A673 (cell line): ENCODE measurements at regions not wholly inside any gene's neighbourhood (a gene's known extent, or its start where the extent isn't known, plus 50 kb on each side); places are given as distances from the start of the nearest gene placed in this dataset.

Source experiments
- BruUV-seq: library from RNA; stranded (reverse); fragments of 400-500 nt; replicated peaks from 2 replicates; lab custom pipeline; 2021; lab: Mats Ljungman, UMichigan
- CTCF ChIA-PET: fragments of 300-600 bp; sonication (Branson Sonifier 250); formaldehyde crosslinking; loops from one replicate; lab custom pipeline; 2022; ENCODE audit warnings: antibody characterized with exemption; lab: Charles Lee
- POLR2A ChIA-PET: fragments of 300-600 bp; sonication (Branson Sonifier 250); formaldehyde crosslinking; loops from one replicate; lab custom pipeline; 2022; ENCODE audit warnings: antibody characterized with exemption; ENCODE audit not compliant: low non-redundant PET; lab: Charles Lee
- DNase-seq: peaks from one replicate; pipeline ENCODE4 v3.0.0-alpha.2; 2015; ENCODE audit warnings: low spot score
- H3K27ac ChIP-seq: fragments of 200-600 bp; sonication (generic); 2 replicates; pipeline ENCODE4 v1.5.1; 2016; ENCODE audit warnings: mixed run types, low read depth, mild to moderate bottlenecking, mixed read lengths, antibody characterized with exemption, low read length; ENCODE audit not compliant: poor library complexity, severe bottlenecking
- H3K27me3 ChIP-seq: fragments of 200-600 bp; sonication (generic); replicated peaks from 2 replicates; pipeline ENCODE4 v1.6.1; 2017; ENCODE audit warnings: mixed run types, low read depth, mild to moderate bottlenecking, mixed read lengths, antibody characterized with exemption, low read length; ENCODE audit not compliant: insufficient read depth, poor library complexity
- H3K36me3 ChIP-seq: fragments of 200-600 bp; sonication (generic); 2 replicates; pipeline ENCODE4 v1.6.1; 2016; ENCODE audit warnings: mixed run types, mild to moderate bottlenecking, mixed read lengths, antibody characterized with exemption, low read length; ENCODE audit not compliant: insufficient read depth, poor library complexity, severe bottlenecking
- H3K4me1 ChIP-seq: fragments of 200-600 bp; sonication (generic); 2 replicates; pipeline ENCODE4 v1.6.1; 2017; ENCODE audit warnings: mixed run types, mild to moderate bottlenecking, mixed read lengths, antibody characterized with exemption, low read length; ENCODE audit not compliant: insufficient read depth, poor library complexity, severe bottlenecking
- H3K4me3 ChIP-seq: fragments of 200-600 bp; sonication (generic); 2 replicates; pipeline ENCODE4 v1.5.1; 2016; ENCODE audit warnings: low read depth, mixed run types, mild to moderate bottlenecking, mixed read lengths, low read length; ENCODE audit not compliant: poor library complexity, severe bottlenecking
- H3K9me3 ChIP-seq: fragments of 200-600 bp; sonication (generic); 2 replicates; pipeline ENCODE4 v1.6.1; 2016; ENCODE audit warnings: mixed run types, low read depth, mild to moderate bottlenecking, mixed read lengths, antibody characterized with exemption, low read length; ENCODE audit not compliant: poor library complexity, severe bottlenecking
- EZH2 ChIP-seq: fragments of 200-600 bp; sonication (generic); IDR thresholded peaks from 2 replicates; pipeline ENCODE4 v1.6.1; 2017; ENCODE audit warnings: borderline replicate concordance, low read depth, mild to moderate bottlenecking, mixed read lengths, antibody characterized with exemption, low read length; ENCODE audit not compliant: poor library complexity, severe bottlenecking
- intact Hi-C: fragments of 100-400 bp; cut with micrococcal nuclease; formaldehyde crosslinking; loops from one replicate; pipeline ENCODE4 v1.10.0; 2022; ENCODE audit not compliant: unreplicated experiment
- TF ChIP-seq, protein P1 (sequence below): fragments of 300-800, 200-600 bp; sonication (generic); conservative IDR thresholded peaks from 2 replicates; pipeline ENCODE4 v1.5.1; 2017; ENCODE audit warnings: low read depth, mild to moderate bottlenecking, antibody characterized with exemption, low read length, moderate library complexity, mixed read lengths

DNA sequence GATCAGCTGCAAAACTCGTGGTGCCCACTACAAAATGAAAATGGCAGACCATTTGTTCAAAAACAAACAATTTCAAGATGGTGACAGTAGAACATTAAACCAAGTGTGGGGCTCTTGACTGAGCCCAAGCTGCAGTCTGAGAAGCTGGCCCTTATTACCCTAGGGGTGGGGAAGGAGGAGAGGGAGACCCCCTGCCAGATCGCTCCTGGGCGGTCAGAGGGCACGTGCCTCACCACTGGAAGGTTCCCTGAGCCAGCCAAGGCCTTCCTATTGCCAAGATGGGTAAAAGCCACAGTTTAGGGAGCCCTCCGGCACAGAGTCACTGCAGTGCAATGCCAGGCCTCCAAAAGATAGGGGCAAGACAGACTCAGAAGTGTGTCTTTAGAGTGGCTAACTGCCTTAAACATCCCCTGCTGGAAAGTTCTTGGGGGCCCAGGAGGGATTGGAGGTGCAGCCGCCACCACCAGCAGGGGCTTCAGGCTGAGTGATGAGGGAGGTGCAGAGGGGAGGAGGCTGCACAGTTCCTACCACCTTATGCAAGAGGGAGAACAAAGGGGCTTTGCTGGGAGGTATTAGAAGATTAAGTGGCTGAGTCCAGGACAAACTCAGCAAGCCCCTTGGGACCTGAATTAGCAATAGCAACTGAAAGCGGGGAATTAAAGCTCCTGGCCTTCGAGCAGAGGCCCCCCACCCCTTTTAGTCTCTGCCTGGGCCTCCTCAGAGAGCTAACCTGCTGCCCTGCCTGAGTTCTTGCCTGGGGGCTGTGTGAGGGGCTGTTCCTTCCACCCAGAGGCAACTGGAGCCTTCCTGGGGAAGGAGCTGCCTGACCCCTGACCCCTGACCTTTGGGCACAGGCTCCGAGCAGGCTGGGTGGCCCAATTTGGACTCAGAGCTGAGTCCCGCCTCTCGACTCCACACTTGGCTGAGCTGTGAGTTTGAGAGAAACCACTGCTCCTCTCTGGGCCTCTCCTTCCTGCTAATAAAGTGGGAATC, 88.4 kb downstream of the VEGFA start:
- no TSS peak for BruUV-seq
- CTCF ChIA-PET = no interaction called here
- TF ChIP-seq, protein P1, sequence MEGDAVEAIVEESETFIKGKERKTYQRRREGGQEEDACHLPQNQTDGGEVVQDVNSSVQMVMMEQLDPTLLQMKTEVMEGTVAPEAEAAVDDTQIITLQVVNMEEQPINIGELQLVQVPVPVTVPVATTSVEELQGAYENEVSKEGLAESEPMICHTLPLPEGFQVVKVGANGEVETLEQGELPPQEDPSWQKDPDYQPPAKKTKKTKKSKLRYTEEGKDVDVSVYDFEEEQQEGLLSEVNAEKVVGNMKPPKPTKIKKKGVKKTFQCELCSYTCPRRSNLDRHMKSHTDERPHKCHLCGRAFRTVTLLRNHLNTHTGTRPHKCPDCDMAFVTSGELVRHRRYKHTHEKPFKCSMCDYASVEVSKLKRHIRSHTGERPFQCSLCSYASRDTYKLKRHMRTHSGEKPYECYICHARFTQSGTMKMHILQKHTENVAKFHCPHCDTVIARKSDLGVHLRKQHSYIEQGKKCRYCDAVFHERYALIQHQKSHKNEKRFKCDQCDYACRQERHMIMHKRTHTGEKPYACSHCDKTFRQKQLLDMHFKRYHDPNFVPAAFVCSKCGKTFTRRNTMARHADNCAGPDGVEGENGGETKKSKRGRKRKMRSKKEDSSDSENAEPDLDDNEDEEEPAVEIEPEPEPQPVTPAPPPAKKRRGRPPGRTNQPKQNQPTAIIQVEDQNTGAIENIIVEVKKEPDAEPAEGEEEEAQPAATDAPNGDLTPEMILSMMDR = no peak
- TF ChIP-seq EZH2 = no peak
- H3K27me3 ChIP-seq = no peaks in the 10 kb centered on the region
- no peak overlapping the region for H3K4me3 ChIP-seq
- peak overlapping the region; percentile 45 for H3K27ac ChIP-seq
- no peaks in the 10 kb centered on the region for H3K36me3 ChIP-seq
- peaks cover 25% of the 10 kb centered on the region for H3K4me1 ChIP-seq
- POLR2A ChIA-PET = interaction anchor here (0.6 kb wide), 1 partner anchor 66 kb away, joined by 3 read pairs; no protein-coding TSS in a partner anchor
- H3K9me3 ChIP-seq = no peaks in the 10 kb centered on the region
- intact Hi-C loops = no loop called here
- DNase-seq = peak; percentile 67

DNA sequence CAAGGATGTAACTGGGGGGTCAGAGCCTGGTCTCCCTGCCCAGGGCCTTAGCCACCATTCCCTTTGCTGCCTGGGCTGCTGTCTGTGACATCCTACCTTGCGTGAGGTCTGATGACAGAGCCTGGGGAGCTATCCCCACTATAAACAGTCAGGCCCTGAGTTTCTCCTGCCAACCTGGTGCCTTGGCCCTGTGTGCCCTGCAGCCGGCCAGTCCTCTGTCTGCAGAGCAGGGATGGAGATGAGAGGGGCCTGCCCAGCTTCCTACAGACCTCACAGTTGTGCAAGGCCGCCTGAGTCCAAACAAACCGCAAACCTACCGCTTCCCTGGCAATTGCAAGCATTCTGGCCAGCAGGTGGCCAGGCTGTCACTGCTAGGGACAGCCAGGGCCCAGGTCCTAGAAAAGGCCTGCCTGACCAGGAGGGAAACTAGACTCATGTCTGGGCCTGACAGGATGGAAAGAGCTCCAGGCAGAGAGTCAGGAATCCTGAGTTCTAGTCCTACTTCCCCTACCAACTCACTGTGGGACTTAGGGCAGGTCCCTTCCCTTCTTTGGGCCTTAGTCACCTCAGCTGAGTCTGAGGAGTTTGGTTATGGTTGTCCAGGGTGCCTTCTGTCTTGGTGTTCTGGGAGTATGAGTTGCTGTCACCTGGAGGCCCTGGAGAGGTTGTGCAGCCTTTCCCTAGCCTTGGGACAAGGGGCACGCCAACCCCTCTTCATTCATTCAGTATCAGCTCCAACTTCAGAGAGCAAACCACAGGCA, 86.2 kb downstream of the VEGFA start:
- no peak overlapping the region for H3K27ac ChIP-seq
- TF ChIP-seq, protein P1 = peak; percentile 42
- no peak for TF ChIP-seq EZH2
- H3K4me3 ChIP-seq = no peak overlapping the region
- no peaks in the 10 kb centered on the region for H3K36me3 ChIP-seq
- POLR2A ChIA-PET = no interaction called here
- no TSS peak for BruUV-seq
- no peak for DNase-seq
- CTCF ChIA-PET = no interaction called here
- peaks cover 25% of the 10 kb centered on the region for H3K4me1 ChIP-seq
- intact Hi-C loops = no loop called here
- no peaks in the 10 kb centered on the region for H3K9me3 ChIP-seq
- H3K27me3 ChIP-seq = no peaks in the 10 kb centered on the region

DNA sequence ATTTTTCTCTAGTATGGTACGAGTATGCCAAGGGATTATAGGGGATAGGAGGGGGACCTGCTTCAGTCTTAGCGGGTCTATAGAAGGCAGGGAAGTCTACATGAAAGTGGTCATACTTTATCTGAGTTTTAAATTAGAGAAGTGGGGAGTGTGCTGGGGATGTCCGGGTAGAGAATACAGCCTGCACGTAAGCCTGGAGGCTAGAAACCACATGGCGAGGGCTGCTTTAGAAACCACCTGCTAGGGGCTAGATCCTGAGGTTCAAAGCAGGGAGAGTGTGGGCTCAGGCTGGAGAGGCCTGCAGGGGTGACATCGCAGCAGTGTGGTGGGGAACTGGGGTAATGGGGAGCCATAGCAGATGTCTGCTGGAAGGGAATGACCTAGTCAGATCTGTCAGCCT, 85.2 kb downstream of the VEGFA start:
- DNase-seq = no peak
- CTCF ChIA-PET = no interaction called here
- H3K36me3 ChIP-seq = no peaks in the 10 kb centered on the region
- no peaks in the 10 kb centered on the region for H3K27me3 ChIP-seq
- H3K27ac ChIP-seq = no peak overlapping the region
- intact Hi-C loops = no loop called here
- POLR2A ChIA-PET = no interaction called here
- H3K4me1 ChIP-seq = peaks cover 21% of the 10 kb centered on the region
- H3K4me3 ChIP-seq = no peak overlapping the region
- no peak for TF ChIP-seq EZH2
- TF ChIP-seq, protein P1 = no peak
- BruUV-seq = no TSS peak
- no peaks in the 10 kb centered on the region for H3K9me3 ChIP-seq
